ENCODE measurements at regions not wholly inside any gene's neighbourhood (a gene's known extent, or its start where the extent isn't known, plus 50 kb on each side); places are given as distances from the start of the nearest gene placed in this dataset.

DNA sequence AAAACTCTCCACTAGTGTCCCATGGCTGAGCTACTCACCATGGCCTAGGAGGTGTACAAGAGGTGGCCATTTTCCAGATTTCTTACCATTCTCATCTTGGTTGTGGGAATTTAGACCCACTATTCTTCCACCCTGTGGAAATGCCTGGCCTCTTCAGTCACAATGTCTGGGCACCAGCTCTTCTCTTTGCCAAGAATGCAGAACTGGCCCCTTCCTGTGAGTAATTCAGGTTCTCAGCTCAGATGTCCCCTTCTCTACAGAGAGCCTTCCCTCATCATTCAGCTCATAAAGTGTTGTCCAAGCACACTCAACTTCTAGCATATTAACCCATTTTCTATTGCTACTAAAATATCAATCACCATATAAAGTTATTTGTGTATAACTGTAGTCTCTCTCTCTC is 575.5 kb upstream of the KCNMB2 start:
- ChIA-PET CTCF (no interaction called here), POLR2A (interaction anchor here in 1 of 2 donors (0.6 kb wide), 1 partner anchor 29 kb away, joined by 3 read pairs; no protein-coding TSS in a partner anchor)
- Histone ChIP-seq H3K9me3 (no peaks in the 10 kb centered on the region), H3K36me3 (ENCODE audit: control insufficient read depth in 2 of 2, extremely low read depth in 1 of 2, insufficient read depth in 1 of 2, low read length in 1 of 2) (no peaks in the 10 kb centered on the region), H3K27me3 (replicated peaks in 1 of 2; ENCODE audit: control insufficient read depth in 2 of 2, extremely low read depth in 1 of 2, insufficient read depth in 2 of 2, low read length in 1 of 2) (no peaks in the 10 kb centered on the region), H3K27ac (ENCODE audit: low read length) (no peak overlapping the region), H3K4me3 (ENCODE audit: control insufficient read depth in 1 of 2, extremely low read depth in 1 of 2, low read length in 1 of 2) (no peak overlapping the region), H3K4me1 (ENCODE audit: control insufficient read depth in 1 of 2, extremely low read depth in 1 of 2, insufficient read depth in 2 of 2, low read length in 2 of 2) (no peaks in the 10 kb centered on the region)
- Mint-ChIP-seq H3K9me3 (no peaks in the 10 kb centered on the region), H3K4me3 (no peak overlapping the region), H3K4me1 (peaks cover 0 to 8% (median 0%) of the 10 kb centered on the region in 3 donors), H3K27me3 (no peaks in the 10 kb centered on the region), H3K27ac (no peak overlapping the region), H3K36me3 (no peaks in the 10 kb centered on the region)
- DNase-seq (no peak), ATAC-seq (replicated peaks in 1 of 4) (no peak)

DNA sequence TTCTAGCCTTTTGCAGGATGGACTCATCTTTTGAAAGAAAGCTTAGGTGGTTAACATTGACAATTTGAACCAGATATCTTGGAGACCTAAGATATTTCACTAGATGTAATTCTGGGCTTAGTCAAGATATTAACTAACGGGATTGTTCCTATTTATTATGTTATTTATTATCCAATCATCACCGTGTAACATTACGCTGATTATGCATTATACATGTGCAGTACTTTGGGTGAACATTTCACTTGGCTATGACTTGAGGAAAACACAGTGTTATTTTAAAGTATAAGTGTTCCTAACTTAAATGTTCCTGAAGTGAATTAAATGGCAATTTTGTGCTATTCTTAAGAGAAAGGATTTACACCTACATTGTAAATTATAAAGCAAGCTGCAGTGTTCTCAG is 574.5 kb upstream of the KCNMB2 start:
- POLR2A ChIA-PET = no interaction called here
- H3K27ac Mint-ChIP-seq = no peak overlapping the region
- no peak for DNase-seq

DNA sequence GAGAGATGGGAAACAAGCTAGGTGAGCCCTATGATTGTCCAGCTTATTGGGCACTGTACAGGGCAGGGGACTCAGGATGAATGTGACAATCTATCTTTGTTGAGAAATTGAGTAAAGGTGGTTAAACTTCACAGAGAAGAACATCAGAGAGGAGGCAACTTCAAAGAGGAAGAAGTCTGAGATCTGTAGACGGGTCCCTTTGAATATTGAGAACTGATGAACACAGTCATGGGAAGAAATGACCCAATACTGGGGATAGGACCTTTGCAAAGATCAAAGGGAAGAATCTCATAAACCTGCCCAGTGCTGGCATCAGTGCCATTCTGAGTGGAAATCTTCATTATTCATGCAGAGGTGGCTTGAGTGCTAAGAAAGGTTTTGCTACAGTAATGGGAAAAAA is 569.7 kb upstream of the KCNMB2 start:
- POLR2A ChIA-PET = no interaction called here

More for the DNA sequence above, 574.5 kb upstream of the KCNMB2 start:
- H3K9me3 Mint-ChIP-seq = no peaks in the 10 kb centered on the region
- no peak overlapping the region for H3K27ac ChIP-seq (ENCODE audit: low read length)
- H3K4me3 ChIP-seq (ENCODE audit: control insufficient read depth in 1 of 2, extremely low read depth in 1 of 2, low read length in 1 of 2) = no peak overlapping the region
- H3K4me1 ChIP-seq (ENCODE audit: control insufficient read depth in 1 of 2, extremely low read depth in 1 of 2, insufficient read depth in 2 of 2, low read length in 2 of 2) = peaks cover 0 to 4% of the 10 kb centered on the region in 2 experiments
- ATAC-seq (replicated peaks in 1 of 4) = no peak
- H3K27me3 Mint-ChIP-seq = no peaks in the 10 kb centered on the region
- no peaks in the 10 kb centered on the region for H3K36me3 Mint-ChIP-seq
- H3K4me3 Mint-ChIP-seq = no peak overlapping the region
- WGBS (ENCODE audit: insufficient coverage) = no CpG with 5 or more reads among the region's 3 CpGs
- no peaks in the 10 kb centered on the region for H3K36me3 ChIP-seq (ENCODE audit: control insufficient read depth in 2 of 2, extremely low read depth in 1 of 2, insufficient read depth in 1 of 2, low read length in 1 of 2)
- H3K9me3 ChIP-seq = no peaks in the 10 kb centered on the region
- CTCF ChIA-PET = interaction anchor here (0.6 to 0.7 kb wide), 2 partner anchors 19 to 202 kb away, joined by 3 to 4 read pairs; no protein-coding TSS in a partner anchor
- H3K27me3 ChIP-seq (replicated peaks in 1 of 2; ENCODE audit: control insufficient read depth in 2 of 2, extremely low read depth in 1 of 2, insufficient read depth in 2 of 2, low read length in 1 of 2) = no peaks in the 10 kb centered on the region
- peaks cover 0 to 8% (median 0%) of the 10 kb centered on the region in 3 donors for H3K4me1 Mint-ChIP-seq

DNA sequence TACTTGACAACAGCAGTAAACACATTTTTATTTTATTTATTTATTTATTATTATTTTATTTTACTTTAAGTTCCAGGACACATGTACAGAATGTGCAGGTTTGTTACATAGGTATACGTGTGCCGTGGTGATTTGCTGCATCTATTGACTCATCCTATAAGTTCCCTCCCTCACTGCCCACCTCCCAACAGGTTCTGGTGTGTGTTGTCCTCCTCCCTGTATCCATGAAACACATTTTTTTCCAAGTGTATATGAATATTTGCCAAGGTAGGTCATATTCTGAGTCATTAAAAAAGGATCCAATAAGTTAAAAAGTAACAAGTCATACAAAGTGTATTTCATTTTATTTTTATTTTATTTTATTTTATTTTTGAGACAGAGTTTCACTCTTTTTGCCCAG is 567.3 kb upstream of the KCNMB2 start:
- Mint-ChIP-seq H3K27ac (no peak overlapping the region), H3K27me3 (no peaks in the 10 kb centered on the region), H3K36me3 (no peaks in the 10 kb centered on the region), H3K4me1 (peaks cover 0 to 8% (median 0%) of the 10 kb centered on the region in 3 donors), H3K9me3 (no peaks in the 10 kb centered on the region), H3K4me3 (no peak overlapping the region)
- H3K27ac ChIP-seq (ENCODE audit: low read length) = no peak overlapping the region
- CTCF ChIA-PET = no interaction called here
- peaks cover 0 to 4% of the 10 kb centered on the region in 2 experiments for H3K4me1 ChIP-seq (ENCODE audit: control insufficient read depth in 1 of 2, extremely low read depth in 1 of 2, insufficient read depth in 2 of 2, low read length in 2 of 2)
- no peaks in the 10 kb centered on the region for H3K9me3 ChIP-seq
- ATAC-seq (replicated peaks in 1 of 4) = no peak
- DNase-seq = no peak
- no CpG with 5 or more reads among the region's 2 CpGs for WGBS (ENCODE audit: insufficient coverage)
- no peaks in the 10 kb centered on the region for H3K36me3 ChIP-seq (ENCODE audit: control insufficient read depth in 2 of 2, extremely low read depth in 1 of 2, insufficient read depth in 1 of 2, low read length in 1 of 2)
- POLR2A ChIA-PET = no interaction called here
- no peaks in the 10 kb centered on the region for H3K27me3 ChIP-seq (replicated peaks in 1 of 2; ENCODE audit: control insufficient read depth in 2 of 2, extremely low read depth in 1 of 2, insufficient read depth in 2 of 2, low read length in 1 of 2)
- no peak overlapping the region for H3K4me3 ChIP-seq (ENCODE audit: control insufficient read depth in 1 of 2, extremely low read depth in 1 of 2, low read length in 1 of 2)

More for the DNA sequence above, 569.7 kb upstream of the KCNMB2 start:
- CTCF ChIA-PET = interaction anchor here in 1 of 2 donors (0.7 kb wide), 2 partner anchors 302 to 499 kb away, joined by 3 read pairs; no protein-coding TSS in a partner anchor
- Mint-ChIP-seq H3K27me3 (no peaks in the 10 kb centered on the region), H3K36me3 (no peaks in the 10 kb centered on the region), H3K4me3 (no peak overlapping the region), H3K4me1 (peaks cover 0 to 8% (median 0%) of the 10 kb centered on the region in 3 donors), H3K9me3 (no peaks in the 10 kb centered on the region), H3K27ac (no peak overlapping the region)
- 40% methylated on average over 1 of the region's 1 CpG for WGBS (ENCODE audit: insufficient coverage)
- ATAC-seq (replicated peaks in 1 of 4) (no peak), DNase-seq (no peak)
- no peak overlapping the region for H3K27ac ChIP-seq (ENCODE audit: low read length)
- H3K36me3 ChIP-seq (ENCODE audit: control insufficient read depth in 2 of 2, extremely low read depth in 1 of 2, insufficient read depth in 1 of 2, low read length in 1 of 2) = no peaks in the 10 kb centered on the region
- H3K27me3 ChIP-seq (replicated peaks in 1 of 2; ENCODE audit: control insufficient read depth in 2 of 2, extremely low read depth in 1 of 2, insufficient read depth in 2 of 2, low read length in 1 of 2) = no peaks in the 10 kb centered on the region
- H3K9me3 ChIP-seq = no peaks in the 10 kb centered on the region
- no peak overlapping the region for H3K4me3 ChIP-seq (ENCODE audit: control insufficient read depth in 1 of 2, extremely low read depth in 1 of 2, low read length in 1 of 2)
- peaks cover 0 to 4% of the 10 kb centered on the region in 2 experiments for H3K4me1 ChIP-seq (ENCODE audit: control insufficient read depth in 1 of 2, extremely low read depth in 1 of 2, insufficient read depth in 2 of 2, low read length in 2 of 2)

DNA sequence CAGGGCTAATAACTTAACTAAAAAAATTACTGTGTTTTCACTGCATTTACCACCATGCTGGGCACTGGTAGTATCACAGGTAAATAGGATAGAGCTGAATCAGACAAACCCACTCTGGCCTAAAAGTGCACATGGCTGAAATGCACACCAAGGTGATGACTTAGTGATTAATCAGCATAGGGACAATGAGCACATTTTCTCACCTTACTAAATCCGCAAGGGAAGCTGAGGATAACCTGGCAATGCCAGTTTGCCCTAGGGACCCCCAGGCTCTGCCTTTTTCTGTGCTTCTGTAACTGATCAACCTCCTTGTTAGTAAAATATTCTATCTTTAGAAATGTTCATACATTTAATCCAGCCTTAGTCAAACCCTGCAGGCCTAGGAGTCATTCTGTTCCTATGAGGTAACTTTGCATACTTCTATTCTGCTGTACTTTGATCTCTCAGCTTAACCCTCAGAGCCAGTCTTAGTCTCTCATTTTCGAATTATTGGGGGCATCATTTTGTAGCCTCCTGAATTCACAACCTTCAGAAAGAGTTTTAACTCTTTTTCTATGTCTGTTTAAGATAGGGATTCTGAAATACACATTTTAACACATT is 562.9 kb upstream of the KCNMB2 start:
- no peaks in the 10 kb centered on the region for H3K9me3 Mint-ChIP-seq
- DNase-seq (no peak), ATAC-seq (replicated peaks in 1 of 4) (no peak)
- no peak overlapping the region for H3K4me3 Mint-ChIP-seq
- ChIA-PET CTCF (interaction anchor here in 1 of 2 donors (0.6 kb wide), 1 partner anchor 774 kb away, joined by 4 read pairs; no protein-coding TSS in a partner anchor), POLR2A (no interaction called here)
- Histone ChIP-seq H3K9me3 (no peaks in the 10 kb centered on the region), H3K4me3 (ENCODE audit: control insufficient read depth in 1 of 2, extremely low read depth in 1 of 2, low read length in 1 of 2) (no peak overlapping the region), H3K36me3 (ENCODE audit: control insufficient read depth in 2 of 2, extremely low read depth in 1 of 2, insufficient read depth in 1 of 2, low read length in 1 of 2) (no peaks in the 10 kb centered on the region), H3K4me1 (ENCODE audit: control insufficient read depth in 1 of 2, extremely low read depth in 1 of 2, insufficient read depth in 2 of 2, low read length in 2 of 2) (no peaks in the 10 kb centered on the region), H3K27me3 (replicated peaks in 1 of 2; ENCODE audit: control insufficient read depth in 2 of 2, extremely low read depth in 1 of 2, insufficient read depth in 2 of 2, low read length in 1 of 2) (no peaks in the 10 kb centered on the region), H3K27ac (ENCODE audit: low read length) (no peak overlapping the region)
- no CpG with 5 or more reads among the region's 2 CpGs for WGBS (ENCODE audit: insufficient coverage)
- no peaks in the 10 kb centered on the region for H3K4me1 Mint-ChIP-seq
- no peaks in the 10 kb centered on the region for H3K36me3 Mint-ChIP-seq
- H3K27ac Mint-ChIP-seq = no peak overlapping the region
- no peaks in the 10 kb centered on the region for H3K27me3 Mint-ChIP-seq

DNA sequence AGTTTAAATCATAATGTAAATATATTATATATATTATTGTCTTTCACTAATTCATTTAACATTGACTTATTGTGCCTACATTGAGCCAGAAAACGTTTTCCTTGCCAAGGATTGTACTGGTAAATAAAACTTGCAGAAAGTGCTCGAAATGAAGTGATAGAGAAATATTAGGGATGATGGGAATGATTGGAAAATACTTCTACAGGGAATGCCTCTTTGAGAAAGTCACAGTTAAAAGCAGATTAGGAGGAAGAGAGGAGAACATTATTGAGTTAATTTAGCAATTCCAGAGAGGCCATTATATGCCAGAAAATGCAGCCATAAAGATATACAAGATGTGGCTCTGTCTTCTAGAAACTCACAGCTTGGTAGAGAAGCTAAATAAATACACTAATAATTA is 560.0 kb upstream of the KCNMB2 start:
- POLR2A ChIA-PET = no interaction called here
- WGBS (ENCODE audit: insufficient coverage) = no CpG with 5 or more reads among the region's 2 CpGs
- H3K36me3 Mint-ChIP-seq = no peaks in the 10 kb centered on the region
- H3K27ac Mint-ChIP-seq = no peak overlapping the region
- H3K27me3 Mint-ChIP-seq = no peaks in the 10 kb centered on the region
- no peak for DNase-seq
- no peak overlapping the region for H3K27ac ChIP-seq (ENCODE audit: low read length)
- no peaks in the 10 kb centered on the region for H3K9me3 Mint-ChIP-seq
- H3K27me3 ChIP-seq (replicated peaks in 1 of 2; ENCODE audit: control insufficient read depth in 2 of 2, extremely low read depth in 1 of 2, insufficient read depth in 2 of 2, low read length in 1 of 2) = no peaks in the 10 kb centered on the region
- CTCF ChIA-PET = interaction anchor here in 1 of 2 donors (0.5 kb wide), 1 partner anchor 1141 kb away, joined by 4 read pairs; no protein-coding TSS in a partner anchor
- no peaks in the 10 kb centered on the region for H3K9me3 ChIP-seq
- H3K4me3 Mint-ChIP-seq = no peak overlapping the region
- no peak for ATAC-seq (replicated peaks in 1 of 4)
- H3K4me1 ChIP-seq (ENCODE audit: control insufficient read depth in 1 of 2, extremely low read depth in 1 of 2, insufficient read depth in 2 of 2, low read length in 2 of 2) = no peaks in the 10 kb centered on the region
- H3K36me3 ChIP-seq (ENCODE audit: control insufficient read depth in 2 of 2, extremely low read depth in 1 of 2, insufficient read depth in 1 of 2, low read length in 1 of 2) = no peaks in the 10 kb centered on the region
- no peak overlapping the region for H3K4me3 ChIP-seq (ENCODE audit: control insufficient read depth in 1 of 2, extremely low read depth in 1 of 2, low read length in 1 of 2)
- no peaks in the 10 kb centered on the region for H3K4me1 Mint-ChIP-seq

DNA sequence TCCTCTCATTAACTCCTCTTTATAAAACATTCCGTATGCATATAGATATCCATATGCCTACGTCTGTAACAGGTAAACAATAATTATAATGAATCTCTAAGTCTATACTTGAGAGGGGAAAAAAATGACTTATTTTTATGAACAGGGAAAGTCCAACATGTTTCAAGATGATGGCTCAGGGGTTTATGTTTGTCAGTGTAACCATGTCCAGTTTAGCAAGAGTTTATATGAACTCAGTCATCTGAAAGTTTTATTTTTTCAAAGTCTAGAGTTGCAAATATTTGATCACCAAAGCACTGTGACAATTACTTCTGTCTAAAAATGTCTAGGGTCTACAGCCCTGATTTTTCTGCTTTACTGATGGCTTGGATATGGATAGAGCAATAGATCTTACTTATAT is 559.4 kb upstream of the KCNMB2 start:
- H3K27ac ChIP-seq (ENCODE audit: low read length) = no peak overlapping the region
- H3K36me3 Mint-ChIP-seq = no peaks in the 10 kb centered on the region
- no peak overlapping the region for H3K4me3 Mint-ChIP-seq
- H3K9me3 Mint-ChIP-seq = no peaks in the 10 kb centered on the region
- H3K27me3 ChIP-seq (replicated peaks in 1 of 2; ENCODE audit: control insufficient read depth in 2 of 2, extremely low read depth in 1 of 2, insufficient read depth in 2 of 2, low read length in 1 of 2) = no peaks in the 10 kb centered on the region
- DNase-seq = no peak
- H3K9me3 ChIP-seq = no peaks in the 10 kb centered on the region
- H3K27ac Mint-ChIP-seq = no peak overlapping the region
- no peak overlapping the region for H3K4me3 ChIP-seq (ENCODE audit: control insufficient read depth in 1 of 2, extremely low read depth in 1 of 2, low read length in 1 of 2)
- ChIA-PET CTCF (no interaction called here), POLR2A (no interaction called here)
- H3K27me3 Mint-ChIP-seq = no peaks in the 10 kb centered on the region
- H3K4me1 Mint-ChIP-seq = no peaks in the 10 kb centered on the region
- ATAC-seq (replicated peaks in 1 of 4) = no peak
- WGBS (ENCODE audit: insufficient coverage) = no CpG with 5 or more reads among the region's 2 CpGs
- H3K4me1 ChIP-seq (ENCODE audit: control insufficient read depth in 1 of 2, extremely low read depth in 1 of 2, insufficient read depth in 2 of 2, low read length in 2 of 2) = no peaks in the 10 kb centered on the region
- H3K36me3 ChIP-seq (ENCODE audit: control insufficient read depth in 2 of 2, extremely low read depth in 1 of 2, insufficient read depth in 1 of 2, low read length in 1 of 2) = no peaks in the 10 kb centered on the region
